Liver (tissue), 7 donors: ENCODE measurements at regions not wholly inside any gene's neighbourhood (a gene's known extent, or its start where the extent isn't known, plus 50 kb on each side); places are given as distances from the start of the nearest gene placed in this dataset.

ENCODE experiments used
- DNase-seq: peaks from one replicate; pipeline ENCODE4 v3.0.0-alpha.2; 2017; ENCODE audit warnings: low spot score
- H3K27ac ChIP-seq, 2 donors: one replicate each; pipeline ENCODE4 v1.7.0; 2013; ENCODE audit warnings: inconsistent platforms in 2 of 2, low read length in 2 of 2, control low read depth in 1 of 2, low read depth in 1 of 2, mild to moderate bottlenecking in 1 of 2
- H3K27me3 ChIP-seq, 4 donors: one replicate each; pipeline versions ENCODE4 v1.6.1 to v1.7.0; 2013; ENCODE audit warnings: low read length in 3 of 4, inconsistent platforms in 1 of 4, mild to moderate bottlenecking in 1 of 4, moderate library complexity in 1 of 4; ENCODE audit not compliant: control insufficient read depth in 4 of 4, insufficient read depth in 4 of 4
- H3K36me3 ChIP-seq, 4 donors: one replicate each; pipeline versions ENCODE4 v1.6.1 to v1.7.0; 2013; ENCODE audit warnings: low read length in 3 of 4, mild to moderate bottlenecking in 3 of 4, low read depth in 1 of 4, moderate library complexity in 1 of 4; ENCODE audit not compliant: control insufficient read depth in 4 of 4, insufficient read depth in 3 of 4
- H3K4me1 ChIP-seq, 4 donors: one replicate each; pipeline versions ENCODE4 v1.6.1 to v1.7.0; 2013; ENCODE audit warnings: low read length in 3 of 4, mild to moderate bottlenecking in 3 of 4, moderate library complexity in 1 of 4; ENCODE audit not compliant: control insufficient read depth in 4 of 4, insufficient read depth in 4 of 4
- H3K4me3 ChIP-seq, 3 donors: one replicate each; pipeline versions ENCODE4 v1.6.1 to v1.7.0; 2013; ENCODE audit warnings: low read length in 3 of 3, control low read depth in 1 of 3, low read depth in 1 of 3, mild to moderate bottlenecking in 1 of 3
- H3K9ac ChIP-seq, 2 donors: one replicate each; pipeline ENCODE4 v1.7.0; 2013; ENCODE audit warnings: low read length in 2 of 2, mild to moderate bottlenecking in 2 of 2, moderate library complexity in 2 of 2, control low read depth in 1 of 2, low read depth in 1 of 2
- H3K9me3 ChIP-seq, 4 donors: one replicate each; pipeline versions ENCODE4 v1.6.1 to v1.7.0; 2013; ENCODE audit warnings: low read length in 3 of 4; ENCODE audit not compliant: control insufficient read depth in 4 of 4
- EGR1 ChIP-seq, 2 donors: IDR thresholded peaks; 2 replicates each; pipeline ENCODE4 v1.6.1; 2016 to 2018; ENCODE audit warnings: antibody characterized with exemption in 2 of 2, low read depth in 2 of 2
- FOXA1 ChIP-seq: IDR thresholded peaks from 2 replicates; pipeline ENCODE4 v1.6.1; 2016; ENCODE audit warnings: antibody characterized with exemption
- FOXA2 ChIP-seq: IDR thresholded peaks from 2 replicates; pipeline ENCODE4 v1.6.1; 2016; ENCODE audit warnings: antibody characterized with exemption
- GABPA ChIP-seq, 2 donors: IDR thresholded peaks in 1 of 2; conservative IDR thresholded peaks in 1 of 2; 2 replicates each; pipeline ENCODE4 v1.6.1; 2016; ENCODE audit warnings: antibody characterized with exemption in 2 of 2, mild to moderate bottlenecking in 1 of 2, moderate library complexity in 1 of 2
- HNF4A ChIP-seq, 2 donors: conservative IDR thresholded peaks; 2 replicates each; pipeline ENCODE4 v1.6.1; 2016; ENCODE audit warnings: antibody characterized with exemption in 2 of 2, mild to moderate bottlenecking in 2 of 2
- HNF4G ChIP-seq: IDR thresholded peaks from 2 replicates; pipeline ENCODE4 v1.6.1; 2016; ENCODE audit warnings: antibody characterized with exemption
- JUND ChIP-seq, 2 donors: IDR thresholded peaks; 2 replicates each; pipeline ENCODE4 v1.6.1; 2016; ENCODE audit warnings: antibody characterized with exemption in 2 of 2
- MAX ChIP-seq: IDR thresholded peaks from 2 replicates; pipeline ENCODE4 v1.6.1; 2016; ENCODE audit warnings: antibody characterized with exemption
- NR2F2 ChIP-seq: IDR thresholded peaks from 2 replicates; pipeline ENCODE4 v1.6.1; 2016; ENCODE audit warnings: antibody characterized with exemption
- RAD21 ChIP-seq, 2 donors: IDR thresholded peaks; 2 replicates each; pipeline ENCODE4 v1.6.1; 2016; ENCODE audit warnings: antibody characterized with exemption in 2 of 2, mild to moderate bottlenecking in 2 of 2
- RXRA ChIP-seq, 2 donors: IDR thresholded peaks; 2 replicates each; pipeline ENCODE4 v1.6.1; 2017 to 2018; ENCODE audit warnings: antibody characterized with exemption in 2 of 2, mild to moderate bottlenecking in 1 of 2
- SP1 ChIP-seq: IDR thresholded peaks from 2 replicates; pipeline ENCODE4 v1.6.1; 2018; ENCODE audit warnings: antibody characterized with exemption, mild to moderate bottlenecking
- TAF1 ChIP-seq: conservative IDR thresholded peaks from 2 replicates; pipeline ENCODE4 v1.6.1; 2016; ENCODE audit warnings: antibody characterized with exemption, mild to moderate bottlenecking
- YY1 ChIP-seq: IDR thresholded peaks from 2 replicates; pipeline ENCODE4 v1.6.1; 2016; ENCODE audit warnings: antibody characterized with exemption, mild to moderate bottlenecking
- TF ChIP-seq, protein P1 (sequence below): IDR thresholded peaks from 2 replicates; pipeline ENCODE4 v1.6.1; 2016; ENCODE audit warnings: antibody characterized with exemption, mild to moderate bottlenecking
- TF ChIP-seq, protein P2 (sequence below): IDR thresholded peaks from 2 replicates; pipeline ENCODE4 v1.6.1; 2016; ENCODE audit warnings: antibody characterized with exemption
- TF ChIP-seq, protein P3 (sequence below): fragments of 150-350 bp; IDR thresholded peaks from 2 replicates; pipeline ENCODE4 v1.5.1; 2017; ENCODE audit warnings: improper control_type of control experiment, low read depth, low read length; ENCODE audit not compliant: missing input control
- TF ChIP-seq, protein P4 (sequence below): IDR thresholded peaks from 2 replicates; pipeline ENCODE4 v1.6.1; 2016; ENCODE audit warnings: antibody characterized with exemption
- donor health status: healthy.
- donor health status: healthy.
- donor health status: healthy.
- donor health status: healthy.

GRCh38 chr2:220272656-220273055, 645.2 kb downstream of the SLC4A3 start:
- Histone ChIP-seq H3K27me3 (no peaks in the 10 kb centered on the region), H3K4me1 (peaks cover 4 to 7% (median 5%) of the 10 kb centered on the region in 4 donors), H3K9me3 (no peaks in the 10 kb centered on the region), H3K4me3 (no peak overlapping the region), H3K27ac (no peak overlapping the region), H3K36me3 (no peaks in the 10 kb centered on the region), H3K9ac (no peak overlapping the region)
- TF ChIP-seq, protein P1, sequence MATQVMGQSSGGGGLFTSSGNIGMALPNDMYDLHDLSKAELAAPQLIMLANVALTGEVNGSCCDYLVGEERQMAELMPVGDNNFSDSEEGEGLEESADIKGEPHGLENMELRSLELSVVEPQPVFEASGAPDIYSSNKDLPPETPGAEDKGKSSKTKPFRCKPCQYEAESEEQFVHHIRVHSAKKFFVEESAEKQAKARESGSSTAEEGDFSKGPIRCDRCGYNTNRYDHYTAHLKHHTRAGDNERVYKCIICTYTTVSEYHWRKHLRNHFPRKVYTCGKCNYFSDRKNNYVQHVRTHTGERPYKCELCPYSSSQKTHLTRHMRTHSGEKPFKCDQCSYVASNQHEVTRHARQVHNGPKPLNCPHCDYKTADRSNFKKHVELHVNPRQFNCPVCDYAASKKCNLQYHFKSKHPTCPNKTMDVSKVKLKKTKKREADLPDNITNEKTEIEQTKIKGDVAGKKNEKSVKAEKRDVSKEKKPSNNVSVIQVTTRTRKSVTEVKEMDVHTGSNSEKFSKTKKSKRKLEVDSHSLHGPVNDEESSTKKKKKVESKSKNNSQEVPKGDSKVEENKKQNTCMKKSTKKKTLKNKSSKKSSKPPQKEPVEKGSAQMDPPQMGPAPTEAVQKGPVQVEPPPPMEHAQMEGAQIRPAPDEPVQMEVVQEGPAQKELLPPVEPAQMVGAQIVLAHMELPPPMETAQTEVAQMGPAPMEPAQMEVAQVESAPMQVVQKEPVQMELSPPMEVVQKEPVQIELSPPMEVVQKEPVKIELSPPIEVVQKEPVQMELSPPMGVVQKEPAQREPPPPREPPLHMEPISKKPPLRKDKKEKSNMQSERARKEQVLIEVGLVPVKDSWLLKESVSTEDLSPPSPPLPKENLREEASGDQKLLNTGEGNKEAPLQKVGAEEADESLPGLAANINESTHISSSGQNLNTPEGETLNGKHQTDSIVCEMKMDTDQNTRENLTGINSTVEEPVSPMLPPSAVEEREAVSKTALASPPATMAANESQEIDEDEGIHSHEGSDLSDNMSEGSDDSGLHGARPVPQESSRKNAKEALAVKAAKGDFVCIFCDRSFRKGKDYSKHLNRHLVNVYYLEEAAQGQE: no peak
- TF ChIP-seq, protein P2, sequence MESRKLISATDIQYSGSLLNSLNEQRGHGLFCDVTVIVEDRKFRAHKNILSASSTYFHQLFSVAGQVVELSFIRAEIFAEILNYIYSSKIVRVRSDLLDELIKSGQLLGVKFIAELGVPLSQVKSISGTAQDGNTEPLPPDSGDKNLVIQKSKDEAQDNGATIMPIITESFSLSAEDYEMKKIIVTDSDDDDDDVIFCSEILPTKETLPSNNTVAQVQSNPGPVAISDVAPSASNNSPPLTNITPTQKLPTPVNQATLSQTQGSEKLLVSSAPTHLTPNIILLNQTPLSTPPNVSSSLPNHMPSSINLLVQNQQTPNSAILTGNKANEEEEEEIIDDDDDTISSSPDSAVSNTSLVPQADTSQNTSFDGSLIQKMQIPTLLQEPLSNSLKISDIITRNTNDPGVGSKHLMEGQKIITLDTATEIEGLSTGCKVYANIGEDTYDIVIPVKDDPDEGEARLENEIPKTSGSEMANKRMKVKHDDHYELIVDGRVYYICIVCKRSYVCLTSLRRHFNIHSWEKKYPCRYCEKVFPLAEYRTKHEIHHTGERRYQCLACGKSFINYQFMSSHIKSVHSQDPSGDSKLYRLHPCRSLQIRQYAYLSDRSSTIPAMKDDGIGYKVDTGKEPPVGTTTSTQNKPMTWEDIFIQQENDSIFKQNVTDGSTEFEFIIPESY: no peak
- no peak for TF ChIP-seq NR2F2
- no peak for TF ChIP-seq FOXA2
- no peak for TF ChIP-seq FOXA1
- TF ChIP-seq, protein P3, sequence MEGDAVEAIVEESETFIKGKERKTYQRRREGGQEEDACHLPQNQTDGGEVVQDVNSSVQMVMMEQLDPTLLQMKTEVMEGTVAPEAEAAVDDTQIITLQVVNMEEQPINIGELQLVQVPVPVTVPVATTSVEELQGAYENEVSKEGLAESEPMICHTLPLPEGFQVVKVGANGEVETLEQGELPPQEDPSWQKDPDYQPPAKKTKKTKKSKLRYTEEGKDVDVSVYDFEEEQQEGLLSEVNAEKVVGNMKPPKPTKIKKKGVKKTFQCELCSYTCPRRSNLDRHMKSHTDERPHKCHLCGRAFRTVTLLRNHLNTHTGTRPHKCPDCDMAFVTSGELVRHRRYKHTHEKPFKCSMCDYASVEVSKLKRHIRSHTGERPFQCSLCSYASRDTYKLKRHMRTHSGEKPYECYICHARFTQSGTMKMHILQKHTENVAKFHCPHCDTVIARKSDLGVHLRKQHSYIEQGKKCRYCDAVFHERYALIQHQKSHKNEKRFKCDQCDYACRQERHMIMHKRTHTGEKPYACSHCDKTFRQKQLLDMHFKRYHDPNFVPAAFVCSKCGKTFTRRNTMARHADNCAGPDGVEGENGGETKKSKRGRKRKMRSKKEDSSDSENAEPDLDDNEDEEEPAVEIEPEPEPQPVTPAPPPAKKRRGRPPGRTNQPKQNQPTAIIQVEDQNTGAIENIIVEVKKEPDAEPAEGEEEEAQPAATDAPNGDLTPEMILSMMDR: no peak
- no peak for TF ChIP-seq HNF4G
- TF ChIP-seq RXRA (IDR thresholded peaks at IDR 0.05): no peak
- no peak for TF ChIP-seq HNF4A (conservative IDR thresholded peaks at IDR 0.05)
- no peak for TF ChIP-seq RAD21 (IDR thresholded peaks at IDR 0.05)
- no peak for TF ChIP-seq JUND (IDR thresholded peaks at IDR 0.05)
- TF ChIP-seq, protein P4, sequence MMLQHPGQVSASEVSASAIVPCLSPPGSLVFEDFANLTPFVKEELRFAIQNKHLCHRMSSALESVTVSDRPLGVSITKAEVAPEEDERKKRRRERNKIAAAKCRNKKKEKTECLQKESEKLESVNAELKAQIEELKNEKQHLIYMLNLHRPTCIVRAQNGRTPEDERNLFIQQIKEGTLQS: no peak
- no peak for TF ChIP-seq MAX
- no peak for TF ChIP-seq YY1
- TF ChIP-seq EGR1 (IDR thresholded peaks at IDR 0.05; ENCODE audit: low read depth in 2 of 2): no peak
- no peak for TF ChIP-seq GABPA (IDR thresholded peaks at IDR 0.05 in 1 of 2, conservative IDR thresholded peaks at IDR 0.05 in 1 of 2)
- no peak for TF ChIP-seq TAF1
- no peak for TF ChIP-seq SP1
- DNase-seq: no peak
